ENCODE measurements at regions not wholly inside any gene's neighbourhood (a gene's known extent, or its start where the extent isn't known, plus 50 kb on each side); places are given as distances from the start of the nearest gene placed in this dataset.
A peak's percentile ranks its signal among the peaks of the same experiment; 100 is the strongest.

DNA sequence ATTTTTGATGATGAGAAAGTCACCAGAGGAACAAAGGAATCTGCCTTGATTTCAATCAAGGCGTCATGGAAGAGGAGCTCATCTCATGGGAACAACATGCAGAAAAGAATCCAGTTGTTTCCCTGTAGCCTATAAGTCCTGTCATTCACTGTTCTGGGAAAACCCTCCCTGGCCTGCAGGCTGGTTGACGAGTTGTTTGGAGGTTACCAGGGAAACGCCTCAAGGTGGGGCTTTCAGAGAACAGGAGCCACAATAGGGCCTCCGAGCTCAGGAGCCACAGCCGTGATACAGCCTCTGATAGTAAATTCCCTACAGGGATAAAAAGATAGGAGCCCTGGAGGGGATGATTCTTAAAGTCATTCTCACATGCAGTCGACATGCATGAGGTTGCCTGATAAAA lies 135.2 kb downstream of the PSMG1 start:
- FAIRE-seq (no peak), DNase-seq (ENCODE audit: insufficient read length, low spot score) (no peak)
- no peak for TF ChIP-seq POLR2A (IDR thresholded peaks at IDR 0.05; ENCODE audit: low read depth, low read length)

DNA sequence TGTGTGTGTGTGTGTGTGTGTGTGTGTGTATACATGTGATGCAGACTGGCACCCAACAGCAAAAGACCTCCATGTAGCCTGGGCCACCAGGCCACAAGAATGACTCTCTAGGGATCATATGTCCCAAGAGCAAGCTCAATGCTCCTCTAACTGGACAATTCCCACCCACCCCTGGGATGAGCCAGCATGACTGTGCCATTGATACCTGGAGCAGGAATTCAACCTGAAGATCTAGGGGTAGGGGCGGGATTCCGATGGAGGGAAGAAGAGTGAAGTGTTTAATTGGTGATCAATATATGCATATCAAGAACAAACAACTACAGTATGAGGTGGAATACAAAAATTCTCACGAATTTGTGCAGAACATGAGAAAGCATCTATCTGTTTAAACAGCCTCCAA lies 136.2 kb downstream of the PSMG1 start:
- DNase-seq (ENCODE audit: insufficient read length, low spot score) = no peak
- no peak for TF ChIP-seq POLR2A (IDR thresholded peaks at IDR 0.05; ENCODE audit: low read depth, low read length)
- FAIRE-seq = no peak

DNA sequence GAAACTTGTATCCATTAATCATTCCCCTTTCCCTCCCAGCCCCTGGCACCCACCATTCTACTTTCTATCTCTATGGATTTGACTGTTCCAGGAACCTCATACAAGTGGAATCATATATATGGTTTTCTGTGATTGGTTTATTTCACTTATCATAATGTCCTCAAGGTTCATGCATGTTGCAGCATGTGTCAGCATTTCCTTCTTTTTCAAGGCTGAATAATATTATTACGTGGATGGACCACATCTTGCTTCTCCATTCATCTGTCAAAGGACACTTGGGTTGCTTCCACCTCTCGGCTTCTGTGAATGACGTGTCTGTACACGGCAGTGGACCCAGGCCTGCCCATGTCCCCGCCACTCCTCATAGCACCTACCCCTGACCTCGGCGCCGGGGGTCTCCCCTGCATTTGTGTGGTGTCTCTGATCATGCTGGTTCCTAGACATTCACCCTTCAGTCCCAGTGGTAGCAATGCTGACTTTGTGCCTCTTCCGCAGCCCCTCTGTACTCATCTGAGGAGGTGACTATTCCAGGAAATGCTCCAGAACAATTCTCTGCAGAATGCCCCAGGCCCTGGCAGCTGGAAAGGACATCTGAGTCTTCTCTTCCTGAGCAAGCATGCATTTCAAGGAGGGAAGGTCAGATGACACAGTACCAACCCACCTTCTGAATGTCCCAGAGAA lies 136.9 kb downstream of the PSMG1 start:
- TF ChIP-seq POLR2A (IDR thresholded peaks at IDR 0.05; ENCODE audit: low read depth, low read length) = no peak
- DNase-seq (ENCODE audit: insufficient read length, low spot score) (no peak), FAIRE-seq (no peak)

DNA sequence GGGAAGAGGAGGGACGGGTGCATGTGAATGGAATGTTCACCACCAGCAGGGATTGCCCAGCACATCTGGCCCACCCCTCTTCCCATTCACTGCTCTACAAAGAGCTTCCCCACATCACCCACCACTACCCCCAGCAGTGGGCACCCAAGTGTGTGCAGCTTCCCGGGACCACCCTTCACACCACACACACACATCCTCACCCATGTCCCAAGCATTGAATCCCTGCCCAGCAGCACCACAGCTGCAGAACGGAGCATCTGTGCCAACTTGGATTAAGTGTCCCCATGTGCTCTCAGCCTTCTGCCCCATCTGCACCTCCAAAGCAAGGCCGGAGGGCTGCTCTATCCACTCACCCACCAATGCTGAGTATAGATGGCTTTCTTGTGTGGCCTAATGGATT lies 141.4 kb downstream of the PSMG1 start:
- no peak for TF ChIP-seq POLR2A (IDR thresholded peaks at IDR 0.05; ENCODE audit: low read depth, low read length)

DNA sequence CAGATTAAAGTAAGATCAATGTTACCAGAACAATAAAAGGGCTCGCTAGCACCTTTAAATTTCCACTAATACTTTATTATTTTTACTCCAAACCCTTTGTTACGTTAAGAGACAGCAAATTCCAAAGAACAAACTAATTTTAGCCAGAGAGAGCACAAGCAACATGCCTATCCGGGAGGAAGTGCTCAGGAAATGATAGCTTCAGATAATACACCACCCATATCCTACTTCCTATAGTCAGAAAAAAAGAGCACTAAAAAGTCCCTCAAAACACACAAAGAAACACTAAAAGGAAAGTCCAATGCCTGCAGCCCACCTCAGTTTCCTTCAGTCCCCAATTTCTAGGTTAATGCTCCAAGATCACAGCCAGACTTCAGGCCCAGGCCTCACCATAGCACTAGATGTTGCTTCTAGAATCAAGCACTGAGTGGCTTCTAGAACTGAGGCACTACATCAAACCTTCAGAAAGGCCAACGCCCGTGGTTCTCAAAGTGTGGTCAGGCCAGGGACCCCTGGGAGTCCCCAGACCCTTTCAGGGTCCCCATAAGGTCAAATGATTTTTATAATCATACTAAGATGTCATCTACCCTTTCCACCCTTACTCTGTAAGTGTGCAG lies 142.6 kb downstream of the PSMG1 start:
- no peak for TF ChIP-seq POLR2A (IDR thresholded peaks at IDR 0.05; ENCODE audit: low read depth, low read length)
- FAIRE-seq (no peak), DNase-seq (ENCODE audit: insufficient read length, low spot score) (no peak)

More for the DNA sequence above, 141.4 kb downstream of the PSMG1 start:
- DNase-seq (ENCODE audit: insufficient read length, low spot score) (no peak), FAIRE-seq (no peak)

DNA sequence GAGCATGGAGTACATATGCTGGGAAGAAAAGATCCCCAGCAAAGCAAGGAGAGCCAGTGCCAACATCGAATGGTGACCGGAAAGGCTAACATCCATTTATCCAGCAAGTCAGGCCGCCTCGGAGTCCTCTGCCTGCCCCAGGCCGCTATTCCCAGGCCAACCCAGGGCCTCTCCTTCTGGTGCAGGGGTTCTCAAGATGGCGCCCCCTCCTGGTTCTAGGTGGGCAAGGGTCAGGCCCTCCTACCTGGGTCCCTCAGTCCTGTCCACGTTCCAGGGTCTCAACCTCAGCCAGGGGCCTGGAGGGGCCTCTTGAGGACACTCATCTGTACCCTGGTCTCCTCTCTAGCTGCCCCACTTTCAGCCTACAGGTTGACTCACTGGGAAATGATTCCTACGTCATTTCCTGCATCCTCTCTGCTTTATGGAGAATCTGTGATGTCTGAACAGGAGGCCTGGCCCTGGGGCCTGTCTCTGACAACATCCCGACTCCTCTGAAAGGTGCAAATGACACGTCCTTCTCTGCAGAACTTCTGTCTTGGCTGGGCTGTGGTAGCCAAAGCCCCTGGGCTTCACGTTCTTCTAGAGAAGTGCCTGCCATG lies 145.3 kb downstream of the PSMG1 start:
- TF ChIP-seq POLR2A (IDR thresholded peaks at IDR 0.05; ENCODE audit: low read depth, low read length) = no peak
- DNase-seq (ENCODE audit: insufficient read length, low spot score) (peak; percentile 41), FAIRE-seq (no peak)

DNA sequence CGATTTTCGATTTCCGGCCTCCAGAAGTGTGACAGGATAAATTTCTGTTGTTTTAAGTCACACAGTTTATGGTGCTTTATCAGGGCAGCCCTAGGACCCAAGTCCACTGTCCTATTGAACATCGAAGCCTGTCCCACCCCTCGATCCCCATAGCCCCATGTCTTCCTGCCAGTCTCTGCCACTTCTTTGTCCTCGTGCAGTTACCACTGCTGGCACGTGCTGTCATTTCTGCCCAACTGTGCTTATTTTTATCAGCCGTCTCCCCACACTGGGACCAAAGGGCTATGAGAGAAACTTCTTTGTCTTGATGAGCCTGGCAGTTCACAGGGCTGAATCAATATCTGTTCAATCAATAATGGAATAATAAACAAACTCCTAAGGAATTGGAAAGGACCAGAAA lies 146.7 kb downstream of the PSMG1 start:
- no peak for DNase-seq (ENCODE audit: insufficient read length, low spot score)
- no peak for FAIRE-seq
- TF ChIP-seq POLR2A (IDR thresholded peaks at IDR 0.05; ENCODE audit: low read depth, low read length) = no peak

DNA sequence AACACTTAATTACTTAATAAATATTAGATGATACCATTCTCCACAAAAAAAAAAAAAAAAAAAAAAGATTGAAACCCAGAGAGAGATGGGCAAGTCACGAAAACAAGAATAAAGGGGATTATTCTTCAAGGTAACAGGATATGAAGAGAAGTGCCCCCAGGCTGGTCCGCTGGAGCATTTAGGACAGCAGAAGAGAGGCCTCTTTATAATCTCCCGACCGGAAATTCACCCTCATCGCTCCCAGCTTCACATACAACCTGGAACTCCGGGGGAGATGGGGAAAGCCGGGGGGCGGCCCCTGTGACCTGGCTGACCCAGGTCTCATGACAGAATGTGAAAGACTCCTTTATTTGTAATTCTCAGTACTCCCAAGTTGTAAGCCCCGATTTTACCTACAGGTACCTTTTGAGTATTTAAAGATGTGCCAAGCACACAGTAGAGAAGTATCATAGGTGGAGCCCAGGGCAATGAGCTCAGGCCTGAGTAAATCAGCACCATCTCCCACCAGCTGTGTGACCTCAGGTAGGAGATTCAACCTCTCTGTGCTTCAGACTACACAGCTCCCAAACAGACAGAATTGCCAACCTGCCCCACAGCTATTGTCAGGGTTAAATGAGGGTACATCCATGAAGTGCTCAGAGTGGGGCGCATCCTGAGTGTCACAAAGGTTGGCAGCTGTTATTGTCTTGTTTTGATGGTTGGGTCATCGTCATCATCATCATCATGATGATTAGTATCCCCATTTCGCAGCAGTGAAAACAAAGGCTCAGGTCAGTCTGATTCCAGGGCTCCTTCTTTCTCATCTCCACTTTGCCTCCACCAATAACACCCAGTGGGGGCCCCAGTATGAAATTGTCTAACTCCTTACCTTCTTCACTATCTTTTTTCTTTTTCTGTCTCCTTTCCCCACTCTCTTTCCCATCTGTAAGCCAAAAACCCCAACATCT lies 148.4 kb downstream of the PSMG1 start:
- FAIRE-seq (no peak), DNase-seq (ENCODE audit: insufficient read length, low spot score) (no peak)
- TF ChIP-seq POLR2A (IDR thresholded peaks at IDR 0.05; ENCODE audit: low read depth, low read length) = no peak

DNA sequence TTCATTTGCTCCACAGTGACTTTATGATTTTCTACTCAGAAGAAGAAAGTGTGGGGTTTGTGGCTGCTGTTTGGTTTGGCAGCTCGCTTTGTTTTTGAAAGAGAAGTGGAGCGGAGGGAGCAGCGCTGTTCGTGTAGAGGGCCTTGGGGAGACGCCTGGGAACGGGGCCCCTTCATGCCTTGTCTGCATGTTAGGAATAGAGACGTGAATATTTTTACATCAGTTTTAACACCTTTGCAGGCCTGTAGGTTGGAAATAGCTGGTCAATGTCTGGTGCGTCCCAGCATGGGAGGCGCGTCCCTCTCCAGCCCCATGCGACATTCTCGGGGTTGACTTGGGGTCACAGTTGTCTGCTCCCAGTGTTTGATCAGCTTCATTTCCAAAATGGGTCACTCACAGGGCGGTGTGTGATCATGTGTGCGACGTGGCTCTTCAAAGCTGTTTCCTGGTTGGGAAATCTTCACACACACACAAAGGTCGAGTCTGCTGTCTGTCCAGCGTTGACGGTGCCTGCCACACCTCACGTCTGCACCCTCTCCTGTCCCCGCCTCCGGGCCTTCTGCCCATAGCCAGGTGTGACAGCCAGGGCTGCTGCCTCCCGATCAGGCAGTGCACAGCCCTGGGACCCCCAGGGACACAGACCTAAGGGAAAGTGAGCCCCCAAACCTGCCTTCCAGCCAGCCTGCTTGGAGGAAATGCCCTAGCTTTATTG lies 149.2 kb downstream of the PSMG1 start:
- DNase-seq (ENCODE audit: insufficient read length, low spot score) = no peak
- TF ChIP-seq POLR2A (IDR thresholded peaks at IDR 0.05; ENCODE audit: low read depth, low read length) = no peak
- no peak for FAIRE-seq

DNA sequence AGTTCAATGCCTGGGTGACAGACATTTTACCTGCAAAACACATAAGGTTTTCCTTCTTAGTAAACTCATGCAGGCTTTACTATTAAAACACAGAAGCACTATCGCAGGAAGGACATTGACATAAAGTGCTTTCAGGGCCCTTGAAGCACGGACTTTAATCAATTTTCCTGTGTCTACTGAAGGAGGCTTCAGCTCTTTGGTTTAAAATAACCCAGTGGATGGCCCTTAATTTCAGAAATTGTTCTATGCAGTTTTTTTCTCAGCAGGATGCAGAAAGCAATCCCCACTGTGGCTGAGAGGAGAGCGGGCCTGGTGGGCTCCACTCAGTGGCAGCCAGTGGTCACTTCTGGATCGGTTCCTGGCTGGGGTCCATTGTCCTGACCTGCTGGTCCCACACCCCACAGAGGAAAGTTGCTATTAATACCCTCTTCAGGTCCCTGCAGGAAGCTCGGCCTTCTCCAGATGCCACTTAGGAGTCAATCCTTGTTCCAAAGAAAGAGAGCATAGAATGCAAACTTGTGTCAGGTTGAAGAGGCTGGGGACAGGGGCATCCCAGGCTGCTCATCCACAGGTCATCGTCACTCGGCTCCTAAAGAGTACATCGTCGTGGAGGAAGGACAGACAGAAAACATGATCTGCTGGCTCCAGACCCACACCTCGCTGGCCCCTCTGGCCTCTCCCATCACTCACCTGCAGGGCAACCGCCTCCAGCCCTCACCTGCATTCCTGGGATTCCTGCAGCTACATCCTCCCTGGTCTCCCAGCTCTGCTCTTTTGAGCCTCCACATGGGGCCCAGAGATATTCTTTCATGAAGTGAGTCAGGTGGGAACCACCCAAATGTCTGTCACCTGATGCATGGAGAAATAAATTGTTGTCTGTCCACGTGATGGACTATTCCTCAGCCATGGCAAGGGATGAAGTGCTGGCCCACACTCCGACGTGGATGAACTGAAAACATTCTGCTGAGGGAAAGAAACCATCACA lies 153.1 kb downstream of the PSMG1 start:
- TF ChIP-seq POLR2A (IDR thresholded peaks at IDR 0.05; ENCODE audit: low read depth, low read length) = no peak
- FAIRE-seq (no peak), DNase-seq (ENCODE audit: insufficient read length, low spot score) (no peak)

DNA sequence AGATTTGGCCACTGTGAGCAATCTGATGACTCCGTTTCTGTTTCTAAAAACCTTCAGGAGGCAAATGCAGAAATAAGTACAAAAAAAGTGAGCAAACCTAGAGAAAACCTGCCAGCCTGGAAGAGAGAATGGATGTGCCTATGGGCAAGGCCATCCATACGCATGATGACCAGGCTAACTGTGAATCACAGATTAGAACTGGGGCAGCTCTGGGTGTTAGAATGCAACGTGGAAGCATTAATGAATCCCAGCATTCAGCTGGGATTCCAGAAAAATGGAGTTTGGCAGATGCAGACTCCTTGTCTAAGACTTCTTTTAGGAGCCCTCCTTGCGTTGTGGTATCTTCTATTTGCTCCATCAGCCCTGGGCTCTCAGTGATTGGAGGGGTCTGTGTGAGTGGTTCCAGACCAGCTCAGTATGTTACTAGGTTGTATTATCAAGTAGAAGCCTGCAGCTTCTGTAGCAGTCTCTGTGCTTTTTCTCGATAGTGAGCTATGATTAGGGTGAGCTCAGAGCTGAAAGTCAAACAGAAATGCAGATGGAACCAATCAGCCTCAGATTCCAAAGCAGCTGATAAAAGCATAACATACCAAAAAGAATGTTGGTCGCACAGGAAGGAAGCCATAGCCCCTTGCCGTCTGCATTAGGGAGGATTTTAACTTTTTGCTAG lies 154.0 kb downstream of the PSMG1 start:
- no peak for FAIRE-seq
- TF ChIP-seq POLR2A (IDR thresholded peaks at IDR 0.05; ENCODE audit: low read depth, low read length) = no peak
- no peak for DNase-seq (ENCODE audit: insufficient read length, low spot score)

DNA sequence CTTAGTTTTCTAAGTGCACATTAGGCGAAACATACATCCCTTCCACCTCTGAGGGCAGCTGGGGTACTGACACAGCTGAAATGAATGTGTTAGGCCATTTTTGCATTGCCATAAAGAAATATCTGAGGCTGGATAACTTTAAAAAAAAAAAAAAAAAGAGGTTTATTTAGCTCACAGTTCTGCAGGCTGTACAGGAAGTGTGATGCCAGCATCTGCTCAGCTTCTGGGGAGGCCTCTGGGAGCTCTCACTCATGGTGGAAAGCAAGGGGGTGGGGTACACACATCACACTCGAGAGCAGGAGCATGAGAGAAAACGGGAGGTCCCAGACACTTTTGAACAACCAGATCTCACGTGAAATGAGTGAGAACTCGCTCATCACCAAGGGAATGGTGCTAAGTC lies 158.1 kb downstream of the PSMG1 start:
- DNase-seq (ENCODE audit: insufficient read length, low spot score) = no peak
- TF ChIP-seq POLR2A (IDR thresholded peaks at IDR 0.05; ENCODE audit: low read depth, low read length) = no peak
- FAIRE-seq = no peak
